K562 (cell line): ENCODE measurements at regions not wholly inside any gene's neighbourhood (a gene's known extent, or its start where the extent isn't known, plus 50 kb on each side); places are given as distances from the start of the nearest gene placed in this dataset.

ENCODE experiments used
- ATAC-seq: fragments of 200-7000 bp; cut with Tn5 transposase; 3 replicates; pipeline ENCODE4 v1.9.1; 2020; ENCODE audit warnings: moderate library complexity
- BruUV-seq: library from RNA; stranded (reverse); fragments of 400-500 nt; replicated peaks from 2 replicates; lab custom pipeline; 2021; lab: Mats Ljungman, UMichigan
- CTCF ChIA-PET: fragments of 300-600 bp; formaldehyde crosslinking; extraction: SDS; loops from one replicate; lab custom pipeline; 2021; ENCODE audit warnings: low intra/inter-chr PET ratio; lab: Yijun Ruan, JAX
- POLR2A ChIA-PET: fragments of 300-600, 350-650 bp; sonication (Branson Sonifier 250); formaldehyde crosslinking; extraction: SDS; loops from one replicate; lab custom pipeline; 2021; ENCODE audit warnings: antibody characterized with exemption, inconsistent platforms; lab: Yijun Ruan, JAX
- DNase-seq, 4 experiments: peaks; one replicate each; pipeline versions ENCODE4 v3.0.0 to v3.0.0-alpha.2; 2011 to 2018; ENCODE audit warnings: low spot score in 3 of 4, mixed read lengths in 3 of 4; ENCODE audit errors: extremely low read depth in 1 of 4
- FAIRE-seq: peaks from 2 replicates; lab custom pipeline; 2011; peaks lifted over from hg19 to GRCh38; lab: Jason Lieb, UNC
- H2AFZ ChIP-seq: 2 replicates; pipeline ENCODE4 v1.6.0; 2011; ENCODE audit warnings: low read depth, low read length, control low read depth, inconsistent platforms
- H3K27ac ChIP-seq: fragments of 200-600 bp; 3 replicates; pipeline ENCODE4 v1.8.0; 2011; ENCODE audit warnings: low read depth, mild to moderate bottlenecking, control low read depth, inconsistent platforms, low read length, moderate library complexity, mixed read lengths; ENCODE audit errors: extremely low read depth
- H3K27me3 ChIP-seq, 2 experiments: fragments of 300-600 bp in 1 of 2; 2 replicates in 1 of 2; 3 replicates in 1 of 2; pipeline versions ENCODE4 v1.6.0 to v1.8.0; 2011; ENCODE audit warnings: inconsistent platforms in 2 of 2, low read length in 2 of 2, mild to moderate bottlenecking in 1 of 2, mixed read lengths in 1 of 2, moderate library complexity in 1 of 2; ENCODE audit not compliant: control insufficient read depth in 2 of 2, insufficient read depth in 2 of 2
- H3K36me3 ChIP-seq: fragments of 300-600 bp; 3 replicates; pipeline ENCODE4 v1.8.0; 2011; ENCODE audit warnings: mild to moderate bottlenecking, low read length, inconsistent platforms; ENCODE audit not compliant: control insufficient read depth, insufficient read depth
- H3K4me1 ChIP-seq, 2 experiments: fragments of 200-600 bp in 1 of 2; replicated peaks in 1 of 2; 2 replicates in 1 of 2; 3 replicates in 1 of 2; pipeline versions ENCODE4 v1.5.1 to v1.8.0; 2011; ENCODE audit warnings: inconsistent platforms in 2 of 2, low read length in 2 of 2, mild to moderate bottlenecking in 1 of 2, mixed read lengths in 1 of 2, moderate library complexity in 1 of 2; ENCODE audit not compliant: control insufficient read depth in 2 of 2, insufficient read depth in 2 of 2
- H3K4me2 ChIP-seq: 2 replicates; pipeline ENCODE4 v1.6.1; 2011; ENCODE audit warnings: low read length, control low read depth, inconsistent platforms, mixed read lengths; ENCODE audit not compliant: insufficient read depth
- H3K4me3 ChIP-seq: fragments of 200-600 bp; sonication (generic), shearing (Covaris generic); 2 replicates; pipeline ENCODE4 v1.5.1; 2016; ENCODE audit warnings: control low read depth, inconsistent platforms
- H3K79me2 ChIP-seq: fragments of 200-600 bp; 3 replicates; pipeline ENCODE4 v1.8.0; 2011; ENCODE audit warnings: low read length, inconsistent platforms; ENCODE audit not compliant: control insufficient read depth, insufficient read depth
- H3K9ac ChIP-seq, 2 experiments: 2 replicates each; pipeline versions ENCODE4 v1.6.0 to v1.6.1; 2011; ENCODE audit warnings: low read depth in 2 of 2, low read length in 2 of 2, control low read depth in 1 of 2, inconsistent platforms in 1 of 2, mild to moderate bottlenecking in 1 of 2, mixed read lengths in 1 of 2; ENCODE audit not compliant: insufficient read depth in 1 of 2
- H3K9me1 ChIP-seq: one replicate; pipeline ENCODE4 v1.6.0; 2011; ENCODE audit warnings: inconsistent platforms, mild to moderate bottlenecking, low read length, moderate library complexity; ENCODE audit not compliant: control insufficient read depth, insufficient read depth
- H3K9me3 ChIP-seq: replicated peaks from 2 replicates; pipeline ENCODE4 v1.5.1; 2011; ENCODE audit warnings: low read depth, low read length, inconsistent platforms; ENCODE audit not compliant: control insufficient read depth, insufficient read depth
- H4K20me1 ChIP-seq: replicated peaks from 2 replicates; pipeline ENCODE4 v1.6.1; 2011; ENCODE audit warnings: low read length, inconsistent platforms, mixed read lengths; ENCODE audit not compliant: control insufficient read depth, insufficient read depth
- MTA3 ChIP-seq: fragments of 450-650 bp; formaldehyde crosslinking; IDR thresholded peaks from 2 replicates; pipeline ENCODE4 v1.6.1; 2017; ENCODE audit warnings: mild to moderate bottlenecking, borderline replicate concordance
- NCOR1 ChIP-seq: fragments of 450-650 bp; IDR thresholded peaks from 2 replicates; pipeline ENCODE4 v1.6.1; 2016; ENCODE audit warnings: mild to moderate bottlenecking, moderate library complexity
- STAG1 ChIP-seq: sonication (generic); formaldehyde crosslinking; IDR thresholded peaks from 2 replicates; pipeline ENCODE4 v1.5.0; 2020; ENCODE audit warnings: missing genetic modification reagents, borderline replicate concordance
- ZNF699 ChIP-seq: fragments of 250-450 bp; sonication (Bioruptor Pico); IDR thresholded peaks from 2 replicates; pipeline ENCODE4 v1.8.0; 2021; ENCODE audit warnings: mild to moderate bottlenecking, moderate library complexity; ENCODE audit not compliant: insufficient replicate concordance
- WGBS: fragments of 100-300 bp; shearing (Covaris generic); methylation state at CpG from one replicate; pipeline ENCODE4 v1.1.6; 2016; ENCODE audit warnings: low coverage, mixed read lengths; ENCODE audit not compliant: insufficient coverage; ENCODE audit errors: missing lambda C conversion rate; 5-methylcytosine and 5-hydroxymethylcytosine counted together
- in situ Hi-C: fragments of 300-500 bp; cut with MboI; formaldehyde crosslinking; loops from 4 replicates; pipeline ENCODE4 v1.15.0; 2018; ENCODE audit warnings: inconsistent platforms, mixed read lengths
- intact Hi-C: fragments of 100-400 bp; cut with micrococcal nuclease; formaldehyde crosslinking; loops from 2 replicates; pipeline ENCODE4 v1.14.2; 2022
- TF ChIP-seq, protein P1 (sequence below): fragments of 250-450 bp; sonication (Bioruptor Pico); IDR thresholded peaks from 2 replicates; pipeline ENCODE4 v1.9.0; 2021; ENCODE audit warnings: mild to moderate bottlenecking, inconsistent platforms

DNA sequence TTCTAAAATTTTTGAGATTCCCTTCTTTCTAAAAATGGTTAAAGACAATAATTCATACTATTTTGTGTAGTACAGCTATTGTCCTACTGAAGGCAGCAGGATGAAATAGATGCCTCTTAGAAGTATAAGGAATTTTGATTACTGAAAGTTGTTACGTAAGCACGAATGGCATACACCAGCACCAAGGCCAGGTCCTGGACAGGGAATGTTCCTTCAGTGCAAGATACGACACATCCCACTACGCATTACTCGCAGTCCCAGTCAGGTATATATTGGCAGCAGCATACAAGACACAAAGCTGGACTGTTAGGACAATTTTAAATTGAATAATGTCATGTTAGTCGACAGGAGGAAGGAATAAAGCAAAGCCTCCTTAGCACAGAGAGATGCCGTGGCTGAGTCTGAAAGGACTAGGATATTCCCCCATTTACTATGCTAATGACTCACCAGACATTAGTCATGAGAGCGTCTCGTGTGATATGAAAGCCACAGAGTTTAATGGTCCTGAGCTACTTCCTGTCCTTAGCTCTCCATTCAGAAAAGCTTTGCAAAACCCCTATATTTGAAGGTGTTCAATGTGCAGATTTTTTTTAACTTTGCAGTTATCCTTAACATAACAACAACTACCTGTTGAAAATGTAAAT lies 504.3 kb downstream of the FAM133A start (continued):
- TF ChIP-seq, protein P1, sequence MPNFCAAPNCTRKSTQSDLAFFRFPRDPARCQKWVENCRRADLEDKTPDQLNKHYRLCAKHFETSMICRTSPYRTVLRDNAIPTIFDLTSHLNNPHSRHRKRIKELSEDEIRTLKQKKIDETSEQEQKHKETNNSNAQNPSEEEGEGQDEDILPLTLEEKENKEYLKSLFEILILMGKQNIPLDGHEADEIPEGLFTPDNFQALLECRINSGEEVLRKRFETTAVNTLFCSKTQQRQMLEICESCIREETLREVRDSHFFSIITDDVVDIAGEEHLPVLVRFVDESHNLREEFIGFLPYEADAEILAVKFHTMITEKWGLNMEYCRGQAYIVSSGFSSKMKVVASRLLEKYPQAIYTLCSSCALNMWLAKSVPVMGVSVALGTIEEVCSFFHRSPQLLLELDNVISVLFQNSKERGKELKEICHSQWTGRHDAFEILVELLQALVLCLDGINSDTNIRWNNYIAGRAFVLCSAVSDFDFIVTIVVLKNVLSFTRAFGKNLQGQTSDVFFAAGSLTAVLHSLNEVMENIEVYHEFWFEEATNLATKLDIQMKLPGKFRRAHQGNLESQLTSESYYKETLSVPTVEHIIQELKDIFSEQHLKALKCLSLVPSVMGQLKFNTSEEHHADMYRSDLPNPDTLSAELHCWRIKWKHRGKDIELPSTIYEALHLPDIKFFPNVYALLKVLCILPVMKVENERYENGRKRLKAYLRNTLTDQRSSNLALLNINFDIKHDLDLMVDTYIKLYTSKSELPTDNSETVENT (CRISPR knock-in tag): no peak
- TF ChIP-seq ZNF699: no peak
- TF ChIP-seq, all 486 proteins: peak for 0

DNA sequence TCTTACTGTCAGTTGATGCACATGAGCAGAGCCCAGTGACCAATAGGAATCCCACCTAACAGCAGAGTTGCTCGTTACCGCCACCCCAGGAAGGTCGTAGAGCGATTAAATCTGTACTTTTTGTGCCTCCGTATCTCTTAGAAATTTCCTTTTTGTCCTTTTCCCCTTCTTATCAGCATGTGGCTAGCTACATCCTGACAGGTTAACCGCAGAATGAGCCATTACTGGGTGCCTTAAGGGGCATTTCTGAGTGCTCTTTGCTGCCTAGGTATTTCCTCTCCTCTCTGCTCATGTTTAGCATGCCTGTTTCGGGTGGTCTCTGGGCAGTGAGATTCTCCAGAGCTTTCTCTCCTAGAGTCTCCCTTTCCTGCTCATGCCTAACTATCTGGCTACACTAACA lies 530.5 kb downstream of the FAM133A start:
- Histone ChIP-seq H3K9me3 (no peaks in the 10 kb centered on the region), H3K36me3 (no peaks in the 10 kb centered on the region), H4K20me1 (no peaks in the 10 kb centered on the region), H3K27me3 (no peaks in the 10 kb centered on the region), H3K27ac (no peak overlapping the region), H3K79me2 (no peaks in the 10 kb centered on the region), H2AFZ (no peak overlapping the region), H3K9me1 (no peaks in the 10 kb centered on the region), H3K9ac (no peak overlapping the region), H3K4me1 (no peaks in the 10 kb centered on the region), H3K4me3 (no peak overlapping the region), H3K4me2 (no peak overlapping the region)
- CTCF ChIA-PET: no interaction called here
- no peak for DNase-seq
- in situ Hi-C loops (no loop called here), intact Hi-C loops (no loop called here)
- POLR2A ChIA-PET: no interaction called here
- TF ChIP-seq NCOR1 (no peak), MTA3 (no peak), STAG1 (CRISPR knock-in tag) (no peak)
- no peak for FAIRE-seq
- no peak for ATAC-seq
- BruUV-seq: no TSS peak
- 5% methylated on average over 3 of the region's 7 CpGs for WGBS
